ENCODE measurements at regions not wholly inside any gene's neighbourhood (a gene's known extent, or its start where the extent isn't known, plus 50 kb on each side); places are given as distances from the start of the nearest gene placed in this dataset.

DNA sequence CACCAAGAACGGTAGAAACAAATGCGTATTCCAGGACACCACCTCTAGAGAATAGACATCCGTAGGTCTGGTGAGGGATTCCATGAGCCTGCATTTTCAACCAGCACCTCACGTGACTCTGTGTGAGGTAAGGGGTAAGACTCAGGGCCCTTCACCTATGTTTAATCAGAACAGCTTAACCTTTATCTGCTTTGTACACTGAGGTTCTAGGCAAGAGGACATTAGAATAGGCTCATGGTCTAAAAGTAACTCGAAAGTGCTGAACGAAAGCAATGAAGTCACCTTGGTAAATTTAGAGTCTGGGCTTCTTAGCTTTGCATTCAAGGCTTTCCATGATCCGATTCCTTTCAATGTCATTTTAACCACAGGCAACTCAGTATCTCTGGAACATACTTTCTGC lies 270.5 kb upstream of the CADM1 start:
- DNase-seq, result no peak

DNA sequence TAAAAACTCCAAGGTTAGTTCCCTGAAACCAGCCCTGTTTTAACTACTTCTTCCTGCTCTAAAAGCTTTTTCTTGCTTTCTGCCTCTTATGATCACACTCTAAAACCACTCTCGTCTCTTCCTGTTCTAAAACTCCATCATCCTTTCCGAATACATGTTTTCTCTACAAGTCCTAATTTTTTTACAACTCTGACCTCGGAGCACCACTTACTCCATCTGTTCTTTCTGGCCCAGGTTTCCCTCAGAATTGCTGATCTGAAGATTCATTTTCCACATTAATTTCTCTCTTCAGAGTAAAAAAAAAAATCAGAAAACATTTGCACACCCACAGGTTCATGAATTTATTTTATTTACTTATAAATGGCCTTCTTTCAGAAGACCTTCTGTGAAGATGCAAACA lies 265.7 kb upstream of the CADM1 start:
- DNase-seq, result no peak

DNA sequence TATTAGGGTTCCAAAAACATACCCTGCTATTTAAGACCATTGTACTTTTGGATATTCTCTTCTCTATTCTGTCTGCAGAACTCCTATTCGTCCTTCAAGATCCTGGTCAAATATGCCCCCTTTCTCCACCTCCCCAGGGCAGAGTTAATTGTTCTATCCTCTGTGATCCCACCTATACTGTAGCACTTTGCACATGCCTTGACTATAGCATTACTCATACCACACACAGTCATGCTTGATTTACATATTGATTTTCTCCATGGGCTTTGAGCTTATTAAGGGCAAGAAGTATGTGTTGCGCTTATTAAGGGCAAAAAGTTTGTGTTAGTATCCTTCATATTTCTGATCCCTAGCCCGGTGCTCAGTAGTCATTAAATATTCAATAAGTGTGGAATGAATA lies 263.7 kb upstream of the CADM1 start:
- no peak for DNase-seq

DNA sequence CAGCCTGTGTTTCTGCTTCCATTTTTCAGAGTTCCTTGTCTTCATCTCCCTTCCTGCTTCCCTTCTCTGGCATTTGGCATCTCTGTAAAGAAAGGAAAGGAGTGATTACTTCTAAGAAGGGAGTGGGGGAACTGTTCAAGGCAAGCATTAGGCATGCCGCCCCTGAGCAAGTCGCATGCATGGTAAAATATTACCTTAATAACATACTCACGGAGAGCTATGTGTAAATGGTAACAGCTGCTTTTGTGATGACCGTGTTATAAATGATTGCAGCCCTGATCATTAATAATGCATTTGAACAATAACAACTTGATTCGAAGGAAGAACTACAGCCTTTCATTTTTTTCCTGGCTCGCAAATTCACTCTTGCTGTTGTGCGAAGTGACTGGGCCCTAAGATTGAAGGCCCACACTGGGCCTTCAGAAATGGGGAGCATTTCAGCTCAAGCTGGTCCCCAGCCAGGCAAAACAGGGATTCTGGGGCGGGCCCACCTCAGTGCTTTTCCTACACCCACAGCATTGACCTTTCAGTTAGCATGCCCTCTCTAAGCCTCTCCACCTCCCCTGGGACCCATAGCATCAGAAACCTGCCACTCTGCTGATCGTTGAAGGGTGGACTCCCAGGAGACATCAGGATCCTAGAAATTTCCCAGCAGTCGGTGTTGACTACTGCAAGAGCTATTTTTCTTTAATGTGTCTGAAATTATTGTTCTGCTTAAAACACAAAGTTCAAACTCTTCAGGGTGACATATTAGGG lies 263.0 kb upstream of the CADM1 start:
- no peak for DNase-seq

DNA sequence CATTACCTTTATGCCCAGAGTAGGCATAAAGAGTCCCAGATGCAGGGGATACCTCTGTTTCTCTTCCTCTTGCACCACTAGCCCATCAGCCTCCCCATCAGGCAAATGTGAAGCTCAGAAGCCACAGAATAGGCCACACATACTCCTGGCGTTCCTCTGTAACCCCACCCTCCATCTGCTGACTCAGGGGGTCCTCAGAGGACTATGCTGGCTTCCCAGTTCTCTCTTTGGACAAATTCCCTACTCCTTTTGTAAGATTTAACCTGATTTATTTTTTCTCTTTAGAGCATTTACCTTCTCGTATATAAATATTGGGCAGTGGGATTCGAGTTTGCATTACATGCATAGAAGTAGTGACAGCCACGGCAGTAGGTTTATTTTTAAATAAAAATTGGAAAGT lies 262.3 kb upstream of the CADM1 start:
- DNase-seq, result no peak

DNA sequence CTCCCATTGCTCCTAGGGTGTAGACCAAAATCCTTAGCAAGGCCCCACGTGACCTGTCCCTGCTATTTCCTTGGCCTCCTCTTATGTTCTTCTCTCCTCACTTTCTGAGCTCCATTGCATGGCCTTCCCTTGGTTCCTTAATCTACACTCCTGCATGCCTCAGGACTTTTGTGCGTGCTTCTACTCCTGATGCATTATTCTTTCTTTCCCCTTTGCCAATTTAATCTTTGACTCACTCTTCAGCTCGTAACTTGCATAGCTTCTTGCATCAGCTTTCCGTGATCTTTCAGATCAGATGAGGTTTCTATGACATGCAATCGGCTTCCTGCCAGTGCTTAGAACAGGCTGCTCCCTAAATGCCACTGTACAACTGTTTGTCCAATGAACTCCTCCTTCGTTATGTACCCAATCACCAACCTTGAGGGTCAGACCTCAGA lies 261.6 kb upstream of the CADM1 start:
- DNase-seq, result peak; percentile 46

DNA sequence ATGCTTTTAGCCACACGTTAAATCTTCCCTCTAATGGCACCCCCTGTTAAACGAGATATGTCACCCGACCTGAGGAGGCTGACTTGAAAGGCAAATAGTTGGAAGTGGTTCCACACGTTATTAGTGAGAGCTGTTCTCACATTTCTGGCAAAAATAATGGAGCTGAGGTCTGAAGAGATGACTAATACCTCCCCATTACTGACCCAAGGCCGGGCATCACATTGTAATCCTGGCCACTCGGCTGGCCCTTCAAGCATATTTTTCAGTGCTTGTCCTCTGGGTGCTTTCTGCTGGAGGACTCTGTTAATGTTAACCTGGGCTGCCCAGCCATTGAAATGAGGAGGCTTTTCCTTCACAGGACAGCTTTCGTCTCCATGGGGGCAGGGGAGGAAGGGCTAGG lies 260.0 kb upstream of the CADM1 start:
- no peak for DNase-seq

DNA sequence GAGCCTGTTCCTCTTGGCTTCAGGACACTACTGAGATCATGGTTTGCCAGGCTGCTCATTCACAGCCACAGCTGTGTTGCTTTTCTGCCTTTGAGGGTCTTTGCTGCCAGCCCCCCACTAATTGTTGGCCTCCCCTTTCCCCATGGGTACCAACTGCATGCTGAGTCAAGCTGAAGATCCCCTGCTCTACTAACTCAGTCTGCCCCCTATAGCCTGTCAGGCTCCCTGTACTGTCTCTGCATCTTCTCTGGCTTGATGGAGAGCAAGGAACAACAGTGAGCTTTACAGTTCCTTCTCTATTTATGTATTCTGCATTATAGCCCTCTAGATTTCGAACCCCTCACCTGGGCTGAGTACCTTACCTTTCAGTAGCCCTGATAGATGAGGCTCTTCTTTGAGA lies 257.6 kb upstream of the CADM1 start:
- no peak for DNase-seq

DNA sequence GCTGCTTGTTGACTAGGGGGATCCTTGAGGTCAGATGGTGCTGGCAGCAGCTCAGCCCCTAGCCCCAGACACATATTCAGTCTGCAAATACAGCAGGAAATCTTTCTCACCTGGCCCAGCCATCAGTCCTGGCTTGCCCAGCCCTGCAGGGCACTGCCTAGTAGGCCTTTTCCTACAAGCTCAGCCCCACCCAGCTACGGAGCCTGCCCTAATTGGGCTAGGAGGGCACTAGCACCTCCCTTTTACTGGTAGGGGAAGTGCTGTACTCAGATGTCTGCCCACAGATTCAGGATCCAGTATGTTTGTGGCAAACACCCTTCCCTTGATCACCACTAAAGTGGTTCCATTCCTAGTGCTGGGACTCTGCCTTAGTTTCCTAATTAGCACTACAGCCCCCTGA lies 257.1 kb upstream of the CADM1 start:
- peak; percentile 61 for DNase-seq

DNA sequence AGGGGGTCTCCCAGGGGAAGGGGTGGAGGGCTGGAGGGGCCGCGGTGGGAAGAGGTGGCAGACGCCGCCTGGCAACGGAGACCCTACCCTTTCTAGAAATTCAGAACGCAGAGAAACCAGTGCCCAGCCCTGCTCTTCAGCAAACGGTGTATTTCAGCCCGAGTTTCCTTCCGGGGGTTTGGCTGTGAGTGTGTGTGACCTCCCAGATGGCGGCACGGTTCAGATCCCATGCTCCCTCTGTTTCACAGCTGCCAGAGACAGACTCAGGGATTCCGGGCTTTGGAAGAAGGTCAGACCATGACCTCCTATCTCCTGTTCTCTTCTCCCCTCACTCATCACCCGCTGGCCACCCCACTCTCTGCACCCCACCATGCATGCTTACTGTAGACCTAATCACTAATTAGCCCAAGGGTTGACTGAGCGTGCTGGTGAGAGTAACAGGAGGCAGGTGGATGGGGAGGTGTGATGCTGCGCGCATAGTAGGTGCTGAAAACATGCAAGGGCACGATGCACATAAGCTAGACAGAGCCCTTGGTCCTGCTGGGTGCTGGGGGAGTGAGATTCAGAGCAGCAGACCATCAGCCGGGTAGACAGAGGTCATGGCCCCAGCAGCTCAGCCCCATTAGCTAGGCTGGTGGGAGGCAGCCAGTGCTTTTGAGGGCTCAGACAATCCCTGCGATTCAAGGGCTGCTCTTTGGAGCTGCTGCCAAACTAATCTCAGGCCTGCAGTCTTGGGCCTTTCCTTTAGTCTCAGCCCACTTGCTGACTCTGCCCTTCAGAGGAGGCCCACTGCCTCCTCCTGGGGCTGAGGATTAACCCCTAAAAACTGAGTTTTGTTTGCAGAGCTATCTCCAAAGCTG lies 256.5 kb upstream of the CADM1 start:
- peak; percentile 14 for DNase-seq

DNA sequence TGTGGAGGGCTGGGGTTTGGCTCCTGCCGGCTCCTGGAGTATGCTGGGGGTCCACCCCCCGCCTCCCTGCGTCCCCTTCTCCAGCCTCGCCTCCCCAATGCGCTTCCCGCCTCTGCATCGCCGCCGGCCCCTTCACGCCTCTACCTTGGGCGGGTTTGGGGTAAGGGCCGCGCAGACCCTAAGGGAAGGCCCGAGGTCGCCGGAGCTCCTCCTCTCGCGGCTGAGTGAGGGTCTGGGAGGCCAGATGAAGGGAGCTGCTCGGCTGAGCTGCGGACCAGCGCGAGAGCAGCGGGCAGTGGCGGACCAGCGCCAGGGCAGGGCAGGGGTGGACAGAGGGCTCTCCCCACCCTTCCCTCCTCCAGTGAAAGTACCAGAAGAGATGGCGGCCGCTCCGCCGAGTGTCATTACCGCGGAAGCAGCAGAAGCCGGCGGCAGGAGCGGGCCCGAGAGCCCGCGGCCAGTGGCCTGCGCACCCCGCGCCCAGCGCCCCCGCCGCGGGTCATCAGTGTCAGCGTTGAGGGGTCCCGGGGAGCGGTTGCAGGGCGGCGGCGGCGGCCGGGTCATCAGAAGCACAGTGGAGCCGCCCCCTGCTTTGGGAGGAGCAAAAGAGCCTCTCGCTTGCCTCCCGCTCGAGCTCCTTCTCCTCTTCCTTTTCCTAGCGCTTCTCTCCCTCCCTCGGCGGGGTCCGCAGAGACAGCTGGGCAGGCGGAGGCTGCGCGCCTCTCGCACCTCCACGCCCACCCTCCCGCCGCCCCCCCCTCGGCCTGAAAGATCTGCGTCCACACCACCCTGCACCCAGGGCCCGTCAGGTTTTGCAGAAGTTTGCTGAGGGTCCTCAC lies 255.6 kb upstream of the CADM1 start:
- DNase-seq, result peak; percentile 48

DNA sequence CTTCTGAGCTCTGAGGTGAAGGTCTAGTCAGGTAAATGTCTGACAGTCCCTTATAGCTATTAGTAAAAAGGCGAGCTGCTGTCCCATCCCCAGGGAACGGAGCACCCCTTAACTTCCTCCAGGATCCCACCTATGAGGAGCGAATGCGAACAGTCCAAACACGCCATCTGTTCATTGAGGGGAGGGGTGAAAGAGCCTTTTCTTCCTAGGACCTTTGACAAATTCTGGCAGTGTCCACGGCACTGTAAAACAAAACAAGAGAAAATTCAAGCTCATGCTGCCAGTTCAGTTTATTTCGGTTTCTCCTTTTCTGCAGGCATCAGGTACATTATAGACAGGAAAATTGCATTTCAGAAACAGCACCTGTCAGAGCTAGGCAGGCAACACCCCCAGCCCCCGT lies 253.8 kb upstream of the CADM1 start:
- DNase-seq, result no peak

DNA sequence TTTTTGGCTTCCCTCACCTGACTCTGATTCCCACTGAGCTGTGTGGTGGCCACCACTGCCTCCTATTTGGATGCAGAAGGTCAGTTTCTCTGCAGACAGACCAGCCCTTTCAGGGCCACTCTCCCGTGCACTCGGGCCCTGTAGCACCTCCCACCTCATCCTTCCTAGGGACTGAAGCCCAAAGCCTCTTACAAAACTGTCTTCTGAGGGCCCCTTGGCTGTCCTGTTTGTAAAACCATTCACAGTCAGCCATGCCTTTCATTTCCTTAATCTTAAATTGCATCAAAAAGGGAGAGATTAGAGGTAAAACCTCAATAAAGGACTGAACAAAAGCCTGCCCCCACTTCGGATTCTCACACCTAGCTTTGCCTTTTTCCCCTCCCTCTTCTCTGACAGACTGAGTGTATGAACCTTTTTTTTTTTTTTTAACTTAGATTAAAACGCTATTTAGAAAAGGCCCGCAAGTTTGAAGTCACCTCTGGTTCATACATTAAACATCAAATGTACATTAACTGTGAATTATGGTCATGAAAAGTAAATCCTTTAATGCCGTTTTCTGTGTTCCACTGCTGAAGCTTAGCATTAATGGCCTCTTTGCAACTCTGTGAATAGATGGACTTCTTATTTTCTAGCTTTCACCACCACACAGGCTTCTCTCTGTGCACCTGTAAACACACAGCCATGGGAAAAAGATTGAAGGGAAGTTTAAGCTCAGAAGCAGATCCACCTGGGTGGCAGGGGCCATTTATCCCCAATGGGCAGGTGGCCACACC lies 247.2 kb upstream of the CADM1 start:
- DNase-seq, result no peak

DNA sequence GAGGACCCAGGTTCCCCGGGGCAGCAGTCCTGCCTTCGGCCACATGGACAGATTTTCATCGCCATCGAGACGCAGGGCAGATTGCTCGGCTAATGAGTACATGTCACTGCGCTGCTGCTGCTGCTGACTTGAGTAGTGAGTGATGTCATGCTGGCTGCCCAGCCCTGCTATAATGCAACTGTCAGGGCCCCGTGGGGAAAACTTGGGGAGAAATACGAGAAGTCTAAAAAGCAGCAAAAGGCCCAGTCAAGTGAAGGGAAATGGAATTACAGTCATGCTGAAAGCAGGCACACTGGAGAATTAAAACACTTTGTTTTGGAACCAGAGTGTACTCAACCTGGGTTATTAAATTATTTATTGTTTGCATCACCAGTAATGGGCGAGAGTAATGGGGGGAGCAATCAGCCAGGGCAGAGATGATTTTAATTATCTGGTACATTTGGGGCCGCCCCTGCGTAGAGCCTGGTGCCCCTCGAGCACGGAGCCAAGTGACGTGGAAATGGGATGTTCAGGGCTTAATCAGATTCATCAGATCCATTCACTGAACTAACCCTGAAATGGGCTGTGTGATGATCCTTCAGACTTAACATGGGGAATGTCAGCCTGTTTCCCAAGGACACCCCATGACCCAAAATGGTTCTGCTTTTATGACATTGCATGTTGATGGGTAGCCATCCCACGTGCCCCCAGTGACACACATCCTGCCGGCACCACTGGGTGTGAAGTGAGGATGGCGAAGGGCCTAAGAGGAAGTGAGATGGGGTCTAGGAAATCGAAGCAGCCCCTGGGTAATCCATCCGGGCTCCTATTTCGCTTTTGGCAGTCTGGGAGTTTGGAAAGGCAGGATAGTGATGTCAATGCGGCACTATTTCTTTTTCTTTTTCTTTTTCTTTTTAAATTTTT lies 241.6 kb upstream of the CADM1 start:
- peak; percentile 66 for DNase-seq

DNA sequence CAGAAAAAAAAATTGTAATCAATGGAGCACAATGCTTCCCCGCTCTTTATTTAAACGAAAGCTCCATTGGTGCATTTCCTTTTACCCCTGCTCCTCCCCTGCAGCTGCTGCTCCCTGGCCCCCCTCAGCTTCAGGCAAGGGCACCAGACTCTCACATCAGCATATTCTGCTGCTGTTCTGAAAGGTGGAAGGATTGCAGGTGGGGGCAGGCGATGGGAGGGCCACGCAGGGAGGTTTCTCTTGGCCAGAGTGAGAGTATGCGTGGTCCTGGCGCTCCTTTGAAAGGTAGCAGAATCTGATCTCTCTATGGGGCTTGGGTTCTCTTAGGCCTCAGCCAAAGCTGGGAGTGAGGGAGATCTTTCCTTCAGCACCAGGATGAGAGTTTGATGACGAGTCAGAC lies 240.9 kb upstream of the CADM1 start:
- DNase-seq, result no peak

DNA sequence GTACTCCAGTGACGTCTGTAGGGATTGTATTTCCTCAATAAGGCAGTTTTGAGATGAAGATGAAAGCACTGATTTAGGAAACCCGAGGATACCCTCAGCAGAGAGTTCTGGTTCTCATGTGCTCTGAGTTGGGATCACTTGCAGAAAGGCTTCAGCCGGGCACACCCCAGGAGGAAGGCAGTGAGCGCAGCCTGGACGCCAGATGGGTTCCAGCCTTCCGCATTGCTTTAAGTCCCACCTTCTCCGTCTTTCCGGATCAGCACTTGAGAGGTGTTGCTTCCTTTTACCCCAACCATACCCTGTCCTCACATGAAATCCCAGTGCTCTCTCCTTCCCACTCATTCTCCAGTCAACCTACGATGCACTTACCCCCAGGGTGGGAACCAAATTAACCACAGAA lies 239.5 kb upstream of the CADM1 start:
- DNase-seq, result no peak

DNA sequence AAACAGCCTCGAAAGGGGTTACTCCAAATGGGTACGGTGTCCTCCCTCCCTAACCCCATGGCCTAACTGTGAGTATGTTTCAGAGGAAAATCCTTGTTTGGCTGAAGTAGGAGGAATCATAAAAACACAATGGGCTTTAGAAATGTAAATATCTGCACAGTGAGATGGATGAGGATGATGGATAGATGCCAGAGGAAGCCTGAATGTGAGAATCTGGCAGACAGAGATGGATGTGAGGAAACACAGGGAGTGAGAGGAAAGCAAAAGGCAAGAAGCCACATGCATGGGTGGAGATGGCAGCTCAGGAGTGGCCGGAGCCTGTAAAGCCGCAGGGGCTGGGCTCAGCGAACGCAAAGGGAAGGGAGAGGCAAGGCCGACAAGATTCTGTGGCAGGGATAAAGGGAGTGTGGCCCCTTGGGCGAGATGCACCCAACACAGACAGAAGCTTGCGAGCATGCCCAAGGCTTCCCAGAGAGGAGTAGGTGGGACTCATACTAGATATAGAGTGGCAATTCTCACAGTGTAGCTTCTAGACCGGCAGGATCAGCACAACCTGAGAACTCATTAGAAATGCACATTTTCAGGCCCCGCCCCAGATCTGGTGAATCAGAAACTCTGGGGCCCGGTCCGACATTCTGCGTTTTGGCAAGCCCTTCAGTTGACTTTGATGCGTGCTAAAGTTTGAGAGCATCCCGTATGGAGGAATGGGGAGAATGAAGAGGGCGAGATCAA lies 237.3 kb upstream of the CADM1 start:
- DNase-seq, result no peak

DNA sequence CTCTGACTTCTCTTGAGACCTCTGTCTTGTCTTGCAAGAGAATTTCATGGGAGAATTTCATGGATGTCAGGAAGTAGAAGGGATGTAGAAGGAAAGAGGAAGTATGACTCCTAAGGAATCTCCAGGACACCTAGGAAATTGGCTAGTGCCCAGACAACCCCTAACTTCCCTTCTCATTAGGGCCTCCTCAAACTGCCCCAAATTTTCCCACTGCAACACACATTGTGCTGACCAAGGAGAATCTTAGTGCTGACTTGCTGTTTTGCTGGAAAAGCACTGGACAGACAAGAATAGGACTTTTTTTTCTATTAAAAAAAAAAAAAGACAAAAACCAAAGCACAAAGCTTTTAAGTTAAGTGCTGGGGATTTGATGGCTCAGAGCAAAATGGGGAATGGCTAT lies 236.1 kb upstream of the CADM1 start:
- DNase-seq, result no peak

DNA sequence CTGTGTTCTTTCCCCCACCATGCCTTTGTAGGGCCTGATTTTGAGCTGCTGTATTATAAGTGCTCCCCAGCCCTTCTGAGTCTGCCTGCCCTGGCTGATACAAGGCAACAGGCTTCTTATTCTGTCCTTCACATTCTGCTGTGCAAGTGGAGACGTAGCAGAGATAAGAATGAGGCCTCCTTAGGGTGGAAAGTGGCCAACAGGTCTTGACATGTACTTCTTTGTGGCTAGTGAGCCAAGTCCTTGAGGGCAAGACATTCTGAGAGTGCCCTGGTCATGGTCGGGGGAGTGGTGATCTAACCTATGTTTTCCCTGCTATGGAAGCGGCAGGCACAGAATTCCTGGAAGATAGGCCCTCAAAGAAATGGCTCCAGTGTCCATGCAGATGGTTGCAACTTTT lies 235.7 kb upstream of the CADM1 start:
- no peak for DNase-seq

DNA sequence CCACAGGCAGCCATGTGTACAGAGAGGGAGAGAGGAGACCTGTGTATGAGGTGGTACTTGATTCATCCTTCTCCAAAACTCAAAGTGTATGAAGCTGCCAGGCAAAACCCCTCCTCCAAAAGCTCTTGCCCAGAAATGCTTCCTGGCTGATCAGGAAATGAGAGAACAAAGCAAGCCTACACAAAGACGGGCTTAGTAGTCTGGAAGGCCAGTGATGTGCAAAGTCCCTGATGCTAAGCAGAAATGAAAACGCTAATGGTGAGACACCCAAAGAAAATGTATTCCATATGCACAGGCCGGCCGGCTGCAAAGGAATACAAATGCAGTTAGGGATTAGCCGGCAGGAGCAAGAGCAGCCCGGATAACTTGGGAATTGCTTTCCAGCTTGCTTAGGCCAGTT lies 234.9 kb upstream of the CADM1 start:
- DNase-seq, result no peak

DNA sequence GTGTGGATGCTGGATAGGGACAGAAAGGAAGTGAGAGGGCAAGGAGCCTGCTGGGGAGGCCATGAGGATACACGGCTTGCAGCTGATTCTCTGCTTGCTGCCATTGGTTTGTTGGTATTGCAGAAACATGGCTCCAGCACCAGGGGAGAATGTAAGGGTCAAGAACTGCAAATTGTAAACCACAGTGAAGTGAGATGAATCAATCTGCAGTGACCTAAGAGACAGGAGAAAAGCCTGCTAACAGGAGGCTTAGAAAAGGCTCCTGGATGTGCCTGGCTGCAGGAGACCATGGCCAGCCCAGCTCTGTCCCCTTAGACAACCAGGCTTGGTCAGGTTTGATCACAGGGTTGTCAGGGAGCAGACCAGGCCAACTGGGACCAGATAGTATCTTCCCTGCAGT lies 233.7 kb upstream of the CADM1 start:
- no peak for DNase-seq
